GM19238 (cell line): ENCODE measurements at regions not wholly inside any gene's neighbourhood (a gene's known extent, or its start where the extent isn't known, plus 50 kb on each side); places are given as distances from the start of the nearest gene placed in this dataset.

Source experiments
- DNase-seq: peaks from one replicate; pipeline ENCODE4 v3.0.0; 2011; ENCODE audit warnings: low spot score; ENCODE audit not compliant: insufficient read length

DNA sequence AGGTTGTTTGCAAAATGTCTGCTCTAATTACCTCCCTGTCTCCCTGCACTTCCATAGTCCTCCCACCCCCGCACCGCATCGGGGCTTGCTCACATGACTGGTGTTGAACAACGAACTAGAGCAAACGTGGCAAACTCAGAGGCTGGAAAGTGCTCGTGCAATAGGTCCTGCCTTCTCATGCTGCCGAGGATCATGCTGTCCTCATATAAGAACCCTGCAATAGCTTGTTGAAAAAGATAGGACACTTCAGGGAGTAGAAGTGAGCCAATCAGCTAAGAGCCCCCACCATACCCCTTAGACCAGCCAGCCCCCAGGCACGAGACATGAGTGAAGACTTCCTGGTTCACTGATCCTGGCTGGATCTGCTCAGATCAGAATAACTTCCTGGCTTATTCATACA is 219.2 kb downstream of the C6orf118 start:
- no peak for DNase-seq

GRCh38 chr6:165086814-165087213 is 222.6 kb downstream of the C6orf118 start:
- DNase-seq, result no peak

GRCh38 chr6:165082636-165083035 is 226.8 kb downstream of the C6orf118 start:
- DNase-seq, result no peak

DNA sequence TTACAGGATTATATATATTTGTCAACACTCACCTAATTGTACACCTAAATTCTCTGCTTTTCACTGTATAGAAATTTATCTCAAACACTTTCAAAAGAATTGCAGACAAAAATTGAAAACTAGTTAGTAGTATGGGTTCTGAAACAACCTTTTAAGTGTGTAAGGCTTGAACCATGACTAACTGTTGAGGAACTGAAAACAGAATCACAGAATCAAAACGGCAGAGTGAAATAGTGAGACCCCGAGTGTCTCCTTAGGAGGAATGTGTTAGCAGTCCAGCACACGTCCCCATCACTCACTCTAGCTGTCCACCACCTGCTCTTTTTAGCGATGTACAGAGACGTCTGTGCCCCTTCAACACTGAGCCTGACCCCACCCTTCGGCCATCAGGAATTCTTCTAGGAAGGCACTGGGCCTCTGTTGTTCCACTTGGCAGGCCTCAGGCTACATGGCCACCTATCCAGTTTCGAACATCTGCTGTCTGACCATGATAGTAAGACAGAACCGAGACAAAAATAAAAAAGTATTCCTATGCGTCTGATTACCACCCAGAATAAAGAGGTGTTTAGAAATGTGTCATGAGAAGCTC is 227.4 kb downstream of the C6orf118 start:
- DNase-seq, result no peak

DNA sequence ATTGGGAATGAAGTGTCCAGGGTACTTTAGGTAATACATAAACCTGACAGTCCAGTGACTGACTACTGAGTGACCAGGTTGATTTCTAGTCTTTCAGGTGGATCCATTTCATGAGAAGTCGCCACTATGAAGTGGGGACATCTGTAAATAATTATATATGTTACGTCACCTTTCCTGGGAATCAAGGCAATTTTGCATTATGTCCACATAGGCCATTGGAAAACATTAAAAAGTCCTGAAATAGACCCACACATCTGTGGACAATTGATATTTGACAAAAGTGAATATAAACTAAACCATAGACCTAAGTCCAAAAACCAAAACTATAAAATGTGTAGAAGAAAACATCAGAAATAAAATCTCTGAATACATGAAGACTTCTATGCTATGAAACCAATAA is 231.5 kb downstream of the C6orf118 start:
- no peak for DNase-seq

DNA sequence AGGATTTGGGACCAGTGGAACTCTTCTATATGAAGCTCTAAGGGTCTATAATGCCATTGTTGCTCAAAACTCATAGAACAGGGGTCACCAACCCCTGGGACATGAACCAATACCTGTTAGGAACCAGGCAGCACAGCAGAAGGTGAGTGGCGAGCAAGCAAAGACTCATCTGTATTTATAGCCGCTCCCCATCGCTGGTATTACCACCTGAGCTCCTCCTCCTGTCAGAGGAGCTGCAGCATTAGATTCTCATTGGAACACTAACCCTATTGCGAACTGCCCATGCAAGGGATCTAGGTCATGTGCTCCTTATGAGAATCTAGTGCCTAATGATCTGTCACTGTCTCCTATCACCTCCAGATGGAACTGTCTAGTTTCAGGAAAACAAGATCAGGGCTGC is 237.5 kb downstream of the C6orf118 start:
- DNase-seq, result no peak

- no peak for DNase-seq
Observed at GRCh38 chr6:165060720-165061119, 248.7 kb downstream of the C6orf118 start.

DNA sequence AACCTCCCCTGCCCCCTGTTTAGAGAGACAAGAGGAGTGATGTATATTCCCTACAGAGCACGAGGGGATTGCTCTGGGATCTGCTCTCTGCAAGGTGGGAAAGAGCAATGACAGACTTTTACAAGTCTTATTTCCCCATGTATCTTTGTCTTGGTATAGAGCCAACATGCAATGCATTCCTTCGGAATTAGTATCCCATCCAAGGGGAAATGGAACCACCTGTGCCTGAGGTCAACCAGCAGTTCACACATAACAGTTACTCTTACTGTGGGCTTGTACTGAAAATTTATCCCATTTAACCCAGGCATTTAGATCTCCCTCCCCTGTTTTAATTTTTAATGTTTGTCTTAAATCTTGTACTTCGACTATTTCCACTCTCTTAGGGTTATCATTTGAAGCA is 250.4 kb downstream of the C6orf118 start:
- no peak for DNase-seq

- no peak for DNase-seq
Observed at GRCh38 chr6:165056292-165056691, 253.1 kb downstream of the C6orf118 start.

DNA sequence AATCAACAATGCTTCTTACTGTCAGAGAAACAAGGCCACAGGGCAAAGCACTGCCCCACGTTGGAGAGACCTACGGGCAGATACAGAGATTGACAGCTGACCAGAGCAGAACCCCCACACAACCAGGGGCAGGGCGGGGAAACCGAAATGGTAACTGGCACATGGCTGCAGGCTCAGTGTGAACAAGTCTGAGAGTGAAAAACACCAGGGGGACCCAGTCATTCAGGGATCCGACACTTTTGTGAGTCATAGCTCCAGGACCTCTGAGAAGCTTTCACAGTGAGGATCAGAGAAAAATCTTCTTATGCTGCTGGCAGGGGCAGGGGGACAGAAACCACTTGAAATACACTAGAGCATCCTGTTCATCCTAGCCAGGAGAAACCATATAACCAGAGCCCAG is 254.2 kb downstream of the C6orf118 start:
- no peak for DNase-seq

DNA sequence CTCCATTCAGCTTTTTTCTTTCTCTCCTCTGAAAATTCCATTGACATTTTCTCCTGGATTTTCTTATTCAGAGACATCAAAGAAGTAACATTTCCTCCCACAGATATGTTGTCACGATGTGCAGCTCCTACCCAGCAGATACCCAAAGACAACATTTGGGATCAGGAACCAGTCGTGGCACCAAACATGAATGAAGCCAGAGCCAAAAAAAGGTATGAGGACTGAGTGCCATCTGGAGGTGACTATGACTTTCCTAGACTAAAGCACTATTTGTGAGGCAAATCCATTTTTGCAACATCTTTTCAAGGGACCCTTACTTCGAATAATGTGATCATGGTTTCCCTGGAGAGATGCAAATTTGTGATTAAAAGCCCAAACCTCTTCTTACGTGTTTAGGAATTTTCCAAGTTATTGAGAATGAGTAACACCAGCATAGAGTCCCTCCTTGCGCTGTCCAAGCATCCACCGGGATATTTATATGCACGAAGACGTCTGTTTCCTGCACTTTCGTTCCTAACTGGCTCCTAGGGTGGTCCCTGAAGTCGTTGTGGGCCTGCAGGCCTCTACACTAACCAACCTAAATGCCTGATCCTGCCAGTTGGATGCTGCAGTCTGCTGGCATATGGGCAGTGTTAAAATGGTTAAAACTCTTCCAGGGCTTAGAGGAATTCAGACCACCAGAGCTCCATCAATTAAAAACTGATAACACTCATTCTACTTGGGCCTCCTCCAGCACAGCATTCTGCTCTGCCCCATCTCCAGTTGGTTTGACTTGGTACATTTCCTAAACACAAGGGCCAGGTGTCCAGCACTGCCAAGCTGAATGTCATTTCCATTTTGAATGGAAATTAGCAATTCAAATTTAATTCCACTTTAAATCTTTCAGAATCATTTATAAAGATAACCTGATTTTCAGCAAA is 256.6 kb downstream of the C6orf118 start:
- DNase-seq, result no peak

DNA sequence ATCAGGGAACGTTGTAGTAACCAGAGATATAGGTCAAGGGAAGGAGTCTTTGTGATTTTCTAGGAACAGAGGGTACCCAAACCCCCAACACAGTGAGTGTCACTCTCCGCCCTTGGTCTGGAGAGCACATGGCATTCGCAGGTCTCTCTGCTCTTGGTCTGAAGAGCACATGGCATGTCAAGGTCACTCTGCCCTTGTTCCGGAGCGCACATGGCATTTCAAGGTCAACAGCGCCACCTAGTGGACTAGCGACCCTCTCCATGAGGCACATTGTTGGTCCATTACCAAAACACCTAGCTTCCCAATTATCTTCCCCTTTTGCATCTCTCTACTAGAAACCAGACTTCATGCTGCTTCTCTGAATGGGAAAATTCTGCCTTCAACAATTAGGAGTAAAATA is 260.0 kb downstream of the C6orf118 start:
- DNase-seq, result no peak

- DNase-seq, result no peak
Observed at GRCh38 chr6:165047952-165048351, 261.5 kb downstream of the C6orf118 start.

DNA sequence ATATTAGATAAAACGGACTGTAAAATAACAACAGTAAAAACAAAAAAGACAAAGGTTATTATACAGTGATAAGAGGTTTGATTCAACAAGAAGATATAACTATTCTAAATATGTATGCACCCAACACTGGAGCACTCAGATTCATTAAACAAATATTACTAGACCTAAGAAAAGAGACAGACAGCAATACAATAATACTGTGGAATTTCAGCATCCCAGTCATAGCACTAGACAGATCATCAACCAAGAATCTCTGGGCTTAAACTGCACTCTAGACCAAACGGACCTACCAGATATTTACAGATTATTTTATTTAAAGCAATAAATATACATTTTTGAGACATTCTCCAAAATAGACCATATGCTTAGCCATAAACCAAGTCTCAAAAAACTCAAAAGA is 263.8 kb downstream of the C6orf118 start:
- DNase-seq, result no peak

DNA sequence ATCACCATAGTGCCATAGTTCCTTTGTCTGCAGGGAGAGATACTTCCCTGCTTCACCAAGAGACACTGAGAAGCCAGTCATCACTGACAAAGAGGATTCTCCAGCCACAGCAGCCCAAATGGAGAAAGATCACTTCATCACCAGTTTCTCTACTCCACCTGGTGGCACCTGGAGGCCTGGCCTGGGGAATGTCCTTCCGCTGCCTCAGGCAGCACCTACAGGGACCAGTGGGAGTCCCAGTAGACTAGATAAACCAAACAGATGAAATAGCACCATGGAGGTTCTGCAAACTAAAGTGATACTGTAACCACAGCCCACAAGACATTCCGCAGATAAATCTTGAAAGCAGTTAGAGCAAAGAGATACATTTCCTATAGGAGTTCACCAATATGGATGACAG is 266.5 kb downstream of the C6orf118 start:
- DNase-seq, result no peak

DNA sequence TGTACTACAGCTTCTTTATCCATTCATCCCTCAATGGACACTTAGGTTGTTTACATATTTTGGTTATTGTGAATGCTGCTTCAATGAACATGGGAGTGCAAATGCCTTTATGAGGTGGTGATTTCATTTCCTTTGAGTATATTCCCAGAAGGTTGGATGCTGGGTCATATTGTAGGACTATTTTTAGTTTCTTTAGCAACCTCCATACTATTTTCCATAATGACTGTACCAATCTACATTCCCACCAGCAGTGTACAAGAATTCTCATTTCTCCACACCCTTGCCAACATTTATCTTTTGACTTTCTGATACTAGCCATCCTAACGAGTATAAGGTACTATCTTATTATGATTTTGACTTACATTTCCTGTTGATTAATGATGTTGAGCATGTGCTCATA is 269.0 kb downstream of the C6orf118 start:
- DNase-seq, result no peak

- DNase-seq, result no peak
Observed at GRCh38 chr6:165034271-165034741, 275.1 kb downstream of the C6orf118 start.

GRCh38 chr6:165031502-165031901 is 277.9 kb downstream of the C6orf118 start:
- no peak for DNase-seq

DNA sequence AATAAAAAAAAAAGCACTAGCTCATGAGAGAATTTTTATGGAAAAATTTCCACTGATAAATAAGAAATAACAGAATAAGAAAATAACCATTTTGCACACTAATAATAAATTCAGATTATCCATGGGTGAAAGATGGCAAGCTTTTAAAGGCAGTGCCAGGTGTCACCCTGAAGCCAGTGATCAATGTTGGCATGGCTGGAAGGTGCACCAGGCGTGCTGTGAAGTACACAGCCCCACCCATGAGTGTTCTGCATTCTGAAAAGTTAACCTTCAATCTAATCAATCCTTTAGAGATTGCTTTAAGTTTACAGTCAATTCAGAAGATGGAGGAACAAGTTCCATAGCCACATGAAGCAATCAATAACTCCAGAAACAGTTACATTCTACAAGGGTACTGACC is 284.4 kb downstream of the C6orf118 start:
- DNase-seq, result no peak

DNA sequence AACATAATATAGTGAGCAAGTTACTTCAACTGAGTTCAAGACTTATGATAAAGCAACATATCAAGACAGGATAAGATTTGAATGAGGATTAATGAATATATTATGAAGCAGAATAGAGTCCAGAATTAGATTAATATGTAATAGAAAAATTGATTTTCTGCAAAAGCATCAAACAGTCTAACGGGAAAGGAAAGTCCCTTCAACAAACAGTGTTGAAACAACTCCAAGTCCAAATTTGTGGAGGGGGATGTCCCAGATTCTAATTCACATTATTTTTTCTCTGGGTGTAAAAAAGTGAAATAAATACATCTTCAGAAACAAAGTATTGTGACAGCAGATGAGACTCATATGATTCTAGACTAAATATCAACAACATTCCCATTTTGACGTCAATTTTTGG is 289.7 kb downstream of the C6orf118 start:
- no peak for DNase-seq

- DNase-seq, result no peak
Observed at GRCh38 chr6:165015676-165016075, 293.7 kb downstream of the C6orf118 start.

DNA sequence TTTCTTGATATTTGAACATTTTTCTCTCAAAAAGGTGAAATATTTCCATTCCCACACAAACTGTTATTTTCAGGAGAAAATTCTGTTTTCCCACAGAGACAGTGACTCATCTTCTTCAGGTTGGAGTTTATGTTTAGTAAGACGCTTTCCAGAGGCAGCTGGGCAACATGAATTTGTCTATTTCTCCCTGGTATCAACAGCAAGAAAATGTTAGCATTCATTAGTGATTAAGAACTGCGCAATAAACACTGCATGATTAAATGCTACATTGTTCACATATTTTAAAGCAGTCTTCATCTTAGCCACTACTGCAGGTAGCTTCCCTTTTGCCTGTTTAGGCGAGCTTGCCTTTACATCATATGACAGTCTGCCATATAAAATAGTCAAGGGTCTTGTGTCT is 295.7 kb downstream of the C6orf118 start:
- no peak for DNase-seq

DNA sequence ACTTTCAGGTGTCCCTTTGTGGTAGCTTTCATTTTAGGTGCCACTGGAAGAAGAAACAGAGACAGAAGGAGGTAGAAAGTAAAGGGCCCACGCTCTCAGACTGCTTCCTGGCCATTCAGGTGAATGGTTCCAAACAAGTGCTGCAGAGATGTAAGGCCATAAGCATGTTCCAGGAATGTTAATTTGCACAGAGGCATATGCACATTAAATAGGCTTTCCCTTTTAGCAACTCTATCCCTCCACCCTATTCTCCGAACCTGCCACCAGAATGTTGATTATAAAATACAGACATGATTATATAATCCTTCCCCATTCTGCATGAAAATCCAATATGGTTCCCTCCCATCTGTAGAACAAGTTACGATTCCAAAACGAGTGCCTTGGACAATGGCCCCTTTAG is 297.2 kb downstream of the C6orf118 start:
- no peak for DNase-seq
